OCI-LY7 (cell line): ENCODE measurements at regions not wholly inside any gene's neighbourhood (a gene's known extent, or its start where the extent isn't known, plus 50 kb on each side); places are given as distances from the start of the nearest gene placed in this dataset.

Experiments
- BruUV-seq: library from RNA; stranded (reverse); fragments of 400-500 nt; replicated peaks from 2 replicates; lab custom pipeline; 2021; lab: Mats Ljungman, UMichigan
- CTCF ChIA-PET: fragments of 300-600 bp; sonication (Branson Sonifier 250); formaldehyde crosslinking; loops from one replicate; lab custom pipeline; 2022; ENCODE audit warnings: antibody characterized with exemption; ENCODE audit not compliant: unreplicated experiment; lab: Charles Lee
- POLR2A ChIA-PET: fragments of 300-600 bp; sonication (Branson Sonifier 250); formaldehyde crosslinking; loops from one replicate; lab custom pipeline; 2022; ENCODE audit warnings: antibody characterized with exemption; lab: Charles Lee
- DNase-seq: peaks from one replicate; pipeline ENCODE4 v3.0.0-alpha.2; 2015; ENCODE audit warnings: low spot score
- H2AFZ ChIP-seq: fragments of 200-600 bp; sonication (generic), shearing (Covaris generic); 2 replicates; pipeline ENCODE4 v1.6.1; 2014; ENCODE audit warnings: mild to moderate bottlenecking, antibody characterized with exemption, low read length, moderate library complexity
- H3K27ac ChIP-seq: fragments of 200-600 bp; sonication (generic); 2 replicates; pipeline ENCODE4 v1.5.1; 2014; ENCODE audit warnings: mixed run types, low read depth, mild to moderate bottlenecking, moderate library complexity, low read length, inconsistent platforms; ENCODE audit not compliant: poor library complexity, severe bottlenecking
- H3K36me3 ChIP-seq: fragments of 200-600 bp; sonication (generic); 2 replicates; pipeline ENCODE4 v1.6.1; 2014; ENCODE audit warnings: mild to moderate bottlenecking, antibody characterized with exemption, low read length, moderate library complexity, mixed read lengths; ENCODE audit not compliant: insufficient read depth
- H3K4me1 ChIP-seq: fragments of 200-600 bp; sonication (generic); 2 replicates; pipeline ENCODE4 v1.5.1; 2014; ENCODE audit warnings: mild to moderate bottlenecking, low read length; ENCODE audit not compliant: insufficient read depth, poor library complexity, severe bottlenecking
- H3K4me2 ChIP-seq: fragments of 200-600 bp; sonication (generic); 2 replicates; pipeline ENCODE4 v1.6.1; 2014; ENCODE audit warnings: mild to moderate bottlenecking, low read length
- H3K4me3 ChIP-seq: fragments of 200-600 bp; sonication (generic); 2 replicates; pipeline ENCODE4 v1.5.1; 2014; ENCODE audit warnings: mild to moderate bottlenecking, low read depth, low read length; ENCODE audit not compliant: poor library complexity, severe bottlenecking
- H3K79me2 ChIP-seq: fragments of 200-600 bp; sonication (generic); 2 replicates; pipeline ENCODE4 v1.6.1; 2016; ENCODE audit warnings: low read depth, mild to moderate bottlenecking, low read length, moderate library complexity, mixed read lengths; ENCODE audit not compliant: insufficient read depth
- H3K9me2 ChIP-seq: fragments of 200-600 bp; sonication (generic); 2 replicates; pipeline ENCODE4 v1.6.1; 2016; ENCODE audit warnings: mild to moderate bottlenecking, low read length, mixed read lengths; ENCODE audit not compliant: insufficient read depth
- H3K9me3 ChIP-seq: fragments of 200-600 bp; sonication (generic); 2 replicates; pipeline ENCODE4 v1.6.1; 2014; ENCODE audit warnings: mild to moderate bottlenecking, mixed run types, low read length, mixed read lengths
- H4K20me1 ChIP-seq: fragments of 200-600 bp; sonication (generic); 2 replicates; pipeline ENCODE4 v1.6.1; 2014; ENCODE audit warnings: mild to moderate bottlenecking, antibody characterized with exemption, low read length, moderate library complexity, mixed read lengths; ENCODE audit not compliant: insufficient read depth
- CTCF ChIP-seq: fragments of 200-600 bp; sonication (generic); conservative IDR thresholded peaks from 2 replicates; pipeline ENCODE4 v1.5.1; 2014; ENCODE audit warnings: mild to moderate bottlenecking, antibody characterized with exemption, low read length, moderate library complexity, mixed read lengths
- EZH2phosphoT487 ChIP-seq: fragments of 200-600 bp; sonication (generic); IDR thresholded peaks from 2 replicates; pipeline ENCODE4 v1.6.1; 2018; ENCODE audit warnings: low read depth, borderline replicate concordance, mild to moderate bottlenecking, mixed run types, antibody characterized with exemption, low read length, moderate library complexity, mixed read lengths
- intact Hi-C: fragments of 100-400 bp; cut with micrococcal nuclease; formaldehyde crosslinking; loops from one replicate; pipeline ENCODE4 v1.10.0; 2022; ENCODE audit not compliant: unreplicated experiment

GRCh38 chr20:56174416-56174815, 74.1 kb upstream of the MC3R start:
- POLR2A ChIA-PET = interaction anchor here (0.9 kb wide), 1 partner anchor 14 kb away, joined by 5 read pairs; no protein-coding TSS in a partner anchor
- no peak overlapping the region for H3K4me3 ChIP-seq
- CTCF ChIA-PET = no interaction called here
- intact Hi-C loops = no loop called here
- H3K9me3 ChIP-seq = no peaks in the 10 kb centered on the region
- no peaks in the 10 kb centered on the region for H4K20me1 ChIP-seq
- TF ChIP-seq EZH2phosphoT487 (no peak), CTCF (no peak)
- no peaks in the 10 kb centered on the region for H3K4me1 ChIP-seq
- no peaks in the 10 kb centered on the region for H3K79me2 ChIP-seq
- H3K36me3 ChIP-seq = no peaks in the 10 kb centered on the region
- no peak overlapping the region for H3K27ac ChIP-seq
- no peak for DNase-seq
- H2AFZ ChIP-seq = no peak overlapping the region
- no peaks in the 10 kb centered on the region for H3K9me2 ChIP-seq
- no peak overlapping the region for H3K4me2 ChIP-seq
- BruUV-seq = no TSS peak

GRCh38 chr20:56175884-56176283, 72.6 kb upstream of the MC3R start:
- Histone ChIP-seq H2AFZ (no peak overlapping the region), H3K36me3 (no peaks in the 10 kb centered on the region), H3K4me1 (no peaks in the 10 kb centered on the region), H3K79me2 (no peaks in the 10 kb centered on the region), H4K20me1 (no peaks in the 10 kb centered on the region), H3K9me2 (no peaks in the 10 kb centered on the region), H3K4me2 (no peak overlapping the region), H3K4me3 (no peak overlapping the region), H3K9me3 (no peaks in the 10 kb centered on the region), H3K27ac (no peak overlapping the region)
- POLR2A ChIA-PET = no interaction called here
- BruUV-seq = no TSS peak
- no peak for TF ChIP-seq EZH2phosphoT487
- DNase-seq = no peak
- CTCF ChIA-PET = no interaction called here
- intact Hi-C loops = no loop called here

- POLR2A ChIA-PET = no interaction called here
- Histone ChIP-seq H3K4me2 (no peak overlapping the region), H3K4me1 (no peaks in the 10 kb centered on the region), H3K27ac (no peak overlapping the region), H3K9me3 (no peaks in the 10 kb centered on the region), H3K79me2 (no peaks in the 10 kb centered on the region), H3K36me3 (no peaks in the 10 kb centered on the region), H4K20me1 (no peaks in the 10 kb centered on the region), H3K4me3 (no peak overlapping the region), H3K9me2 (no peaks in the 10 kb centered on the region), H2AFZ (no peak overlapping the region)
- CTCF ChIA-PET = no interaction called here
- no peak for DNase-seq
- TF ChIP-seq EZH2phosphoT487 (no peak), CTCF (no peak)
- BruUV-seq = no TSS peak
- intact Hi-C loops = no loop called here
Observed at GRCh38 chr20:56178219-56178618, 70.3 kb upstream of the MC3R start.
